Posterior vena cava (tissue), 2 donors: ENCODE measurements at regions not wholly inside any gene's neighbourhood (a gene's known extent, or its start where the extent isn't known, plus 50 kb on each side); places are given as distances from the start of the nearest gene placed in this dataset.
A peak's percentile ranks its signal among the peaks of the same experiment; 100 is the strongest.
"Not testable (repeated sequence)": the region's sequence is repeated elsewhere in the genome, so short reads cannot be mapped to it uniquely, and the experiment has no call there.

Experiments used
- DNase-seq: peaks from one replicate; pipeline ENCODE4 v3.0.0-alpha.2; 2020; ENCODE audit warnings: low spot score
- intact Hi-C, 2 donors: fragments of 100-400 bp; cut with DNase I; formaldehyde crosslinking; loops; one replicate each; pipeline versions ENCODE4 v1.14.1 to v1.14.2; 2022 to 2023
- donor health status: DM: yes; HTN: yes; CAD: no.
- donor health status: DM: yes; HTN: yes; CAD: no.

GRCh38 chr14:100410056-100410565 lies 87.0 kb downstream of the SLC25A47 start:
- no peak for DNase-seq

GRCh38 chr14:100413699-100414098 lies 90.6 kb downstream of the SLC25A47 start:
- intact Hi-C loops: no loop called here
- DNase-seq: no peak

More at GRCh38 chr14:100410056-100410565, 87.0 kb downstream of the SLC25A47 start:
- intact Hi-C loops: no loop called here

GRCh38 chr14:100415226-100415625 lies 92.1 kb downstream of the SLC25A47 start:
- no peak for DNase-seq
- intact Hi-C loops: no loop called here

GRCh38 chr14:100416081-100416680 lies 93.0 kb downstream of the SLC25A47 start:
- intact Hi-C loops: no loop called here
- no peak for DNase-seq

- peak; percentile 86 for DNase-seq
These were observed 94.1 kb downstream of the SLC25A47 start for GRCh38 chr14:100416921-100417860.

GRCh38 chr14:100419856-100420255 lies 96.7 kb downstream of the SLC25A47 start:
- intact Hi-C loops: no loop called here
- no peak for DNase-seq

More at GRCh38 chr14:100416921-100417860, 94.1 kb downstream of the SLC25A47 start:
- intact Hi-C loops: no loop called here

- intact Hi-C loops: no loop called here
- no peak for DNase-seq
These were observed 98.8 kb downstream of the SLC25A47 start for GRCh38 chr14:100421756-100422470.

GRCh38 chr14:100422556-100423316 lies 99.6 kb downstream of the SLC25A47 start:
- intact Hi-C loops: no loop called here
- DNase-seq: no peak

GRCh38 chr14:100423317-100424010 lies 100.3 kb downstream of the SLC25A47 start:
- intact Hi-C loops: no loop called here
- DNase-seq: no peak

- DNase-seq: no peak
- intact Hi-C loops: no loop called here
These were observed 101.6 kb downstream of the SLC25A47 start for GRCh38 chr14:100424504-100425428.

- DNase-seq: no peak
- intact Hi-C loops: no loop called here
These were observed 102.3 kb downstream of the SLC25A47 start for GRCh38 chr14:100425429-100425827.

GRCh38 chr14:100426314-100426713 lies 103.2 kb downstream of the SLC25A47 start:
- DNase-seq: no peak
- intact Hi-C loops: no loop called here

- DNase-seq: no peak
- intact Hi-C loops: no loop called here
These were observed 104.0 kb downstream of the SLC25A47 start for GRCh38 chr14:100427166-100427565.

GRCh38 chr14:100428727-100429126 lies 105.6 kb downstream of the SLC25A47 start:
- DNase-seq: no peak
- intact Hi-C loops: no loop called here

- no peak for DNase-seq
- intact Hi-C loops: no loop called here
These were observed 106.4 kb downstream of the SLC25A47 start for GRCh38 chr14:100429537-100429936.

GRCh38 chr14:100430571-100430970 lies 107.4 kb downstream of the SLC25A47 start:
- intact Hi-C loops: no loop called here
- no peak for DNase-seq

- intact Hi-C loops, DNase-seq: not testable (repeated sequence)
These were observed 108.3 kb downstream of the SLC25A47 start for GRCh38 chr14:100431461-100431860.
